ENCODE measurements at regions not wholly inside any gene's neighbourhood (a gene's known extent, or its start where the extent isn't known, plus 50 kb on each side); places are given as distances from the start of the nearest gene placed in this dataset.
"Not testable (repeated sequence)": the region's sequence is repeated elsewhere in the genome, so short reads cannot be mapped to it uniquely, and the experiment has no call there.

DNA sequence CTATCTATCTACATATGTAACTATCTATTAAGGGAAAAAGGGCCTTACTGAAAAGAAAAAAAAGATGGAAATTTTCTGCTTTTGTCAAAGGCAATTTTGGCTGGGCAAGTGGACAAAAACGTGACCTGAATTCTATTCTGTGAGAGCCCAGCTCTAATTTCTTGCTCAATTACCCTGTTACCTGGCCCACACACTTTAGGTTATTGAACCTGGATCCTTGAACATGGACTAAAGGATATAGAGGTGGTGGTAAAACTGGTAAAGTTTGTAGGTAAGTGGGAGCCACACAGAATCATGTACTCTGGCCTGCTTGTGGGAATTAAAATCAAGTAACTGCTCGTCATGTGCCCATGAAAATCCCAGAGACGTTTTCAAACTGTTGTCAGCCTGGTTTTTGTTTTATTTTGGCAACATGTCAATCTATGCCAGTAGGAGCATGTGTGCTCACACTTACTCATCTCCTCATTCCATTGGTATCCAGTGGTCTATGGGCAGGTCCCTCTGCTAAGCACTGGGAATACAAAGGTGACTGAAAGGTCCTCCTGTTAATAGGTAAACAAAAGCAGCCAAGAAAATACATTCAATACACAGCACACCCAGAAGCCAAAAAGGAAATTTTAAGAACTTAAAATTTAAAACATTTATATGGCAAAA lies 113.7 kb upstream of the WARS2 start:
- Histone ChIP-seq H3K27me3 (ENCODE audit: insufficient read depth, poor library complexity, severe bottlenecking) (no peaks in the 10 kb centered on the region), H3K4me3 (replicated peaks; ENCODE audit: insufficient read depth, low read length) (no peak overlapping the region), H3K27ac (replicated peaks) (no peak overlapping the region)
- DNase-seq (ENCODE audit: low read depth in 1 of 2, low spot score in 1 of 2), result no peak
- TF ChIP-seq, protein P1, sequence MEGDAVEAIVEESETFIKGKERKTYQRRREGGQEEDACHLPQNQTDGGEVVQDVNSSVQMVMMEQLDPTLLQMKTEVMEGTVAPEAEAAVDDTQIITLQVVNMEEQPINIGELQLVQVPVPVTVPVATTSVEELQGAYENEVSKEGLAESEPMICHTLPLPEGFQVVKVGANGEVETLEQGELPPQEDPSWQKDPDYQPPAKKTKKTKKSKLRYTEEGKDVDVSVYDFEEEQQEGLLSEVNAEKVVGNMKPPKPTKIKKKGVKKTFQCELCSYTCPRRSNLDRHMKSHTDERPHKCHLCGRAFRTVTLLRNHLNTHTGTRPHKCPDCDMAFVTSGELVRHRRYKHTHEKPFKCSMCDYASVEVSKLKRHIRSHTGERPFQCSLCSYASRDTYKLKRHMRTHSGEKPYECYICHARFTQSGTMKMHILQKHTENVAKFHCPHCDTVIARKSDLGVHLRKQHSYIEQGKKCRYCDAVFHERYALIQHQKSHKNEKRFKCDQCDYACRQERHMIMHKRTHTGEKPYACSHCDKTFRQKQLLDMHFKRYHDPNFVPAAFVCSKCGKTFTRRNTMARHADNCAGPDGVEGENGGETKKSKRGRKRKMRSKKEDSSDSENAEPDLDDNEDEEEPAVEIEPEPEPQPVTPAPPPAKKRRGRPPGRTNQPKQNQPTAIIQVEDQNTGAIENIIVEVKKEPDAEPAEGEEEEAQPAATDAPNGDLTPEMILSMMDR (IDR thresholded peaks at IDR 0.05; ENCODE audit: insufficient read depth, low read length), result no peak
- TF ChIP-seq, protein P2, sequence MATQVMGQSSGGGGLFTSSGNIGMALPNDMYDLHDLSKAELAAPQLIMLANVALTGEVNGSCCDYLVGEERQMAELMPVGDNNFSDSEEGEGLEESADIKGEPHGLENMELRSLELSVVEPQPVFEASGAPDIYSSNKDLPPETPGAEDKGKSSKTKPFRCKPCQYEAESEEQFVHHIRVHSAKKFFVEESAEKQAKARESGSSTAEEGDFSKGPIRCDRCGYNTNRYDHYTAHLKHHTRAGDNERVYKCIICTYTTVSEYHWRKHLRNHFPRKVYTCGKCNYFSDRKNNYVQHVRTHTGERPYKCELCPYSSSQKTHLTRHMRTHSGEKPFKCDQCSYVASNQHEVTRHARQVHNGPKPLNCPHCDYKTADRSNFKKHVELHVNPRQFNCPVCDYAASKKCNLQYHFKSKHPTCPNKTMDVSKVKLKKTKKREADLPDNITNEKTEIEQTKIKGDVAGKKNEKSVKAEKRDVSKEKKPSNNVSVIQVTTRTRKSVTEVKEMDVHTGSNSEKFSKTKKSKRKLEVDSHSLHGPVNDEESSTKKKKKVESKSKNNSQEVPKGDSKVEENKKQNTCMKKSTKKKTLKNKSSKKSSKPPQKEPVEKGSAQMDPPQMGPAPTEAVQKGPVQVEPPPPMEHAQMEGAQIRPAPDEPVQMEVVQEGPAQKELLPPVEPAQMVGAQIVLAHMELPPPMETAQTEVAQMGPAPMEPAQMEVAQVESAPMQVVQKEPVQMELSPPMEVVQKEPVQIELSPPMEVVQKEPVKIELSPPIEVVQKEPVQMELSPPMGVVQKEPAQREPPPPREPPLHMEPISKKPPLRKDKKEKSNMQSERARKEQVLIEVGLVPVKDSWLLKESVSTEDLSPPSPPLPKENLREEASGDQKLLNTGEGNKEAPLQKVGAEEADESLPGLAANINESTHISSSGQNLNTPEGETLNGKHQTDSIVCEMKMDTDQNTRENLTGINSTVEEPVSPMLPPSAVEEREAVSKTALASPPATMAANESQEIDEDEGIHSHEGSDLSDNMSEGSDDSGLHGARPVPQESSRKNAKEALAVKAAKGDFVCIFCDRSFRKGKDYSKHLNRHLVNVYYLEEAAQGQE (IDR thresholded peaks at IDR 0.05; ENCODE audit: insufficient replicate concordance, low read depth), result no peak
- TF ChIP-seq POLR2AphosphoS5 (IDR thresholded peaks at IDR 0.05; ENCODE audit: low read depth), result no peak
- no peak for TF ChIP-seq GABPA (IDR thresholded peaks at IDR 0.05; ENCODE audit: low read depth)
- no peak for TF ChIP-seq SPI1 (IDR thresholded peaks at IDR 0.05; ENCODE audit: borderline replicate concordance, low read depth)

GRCh38 chr1:119256089-119256488 lies 112.5 kb upstream of the HAO2 start:
- not testable (repeated sequence) for H3K27me3 ChIP-seq (ENCODE audit: insufficient read depth, poor library complexity, severe bottlenecking); DNase-seq (ENCODE audit: low read depth in 1 of 2, low spot score in 1 of 2); H3K4me3 ChIP-seq (replicated peaks; ENCODE audit: insufficient read depth, low read length); H3K27ac ChIP-seq (replicated peaks)

DNA sequence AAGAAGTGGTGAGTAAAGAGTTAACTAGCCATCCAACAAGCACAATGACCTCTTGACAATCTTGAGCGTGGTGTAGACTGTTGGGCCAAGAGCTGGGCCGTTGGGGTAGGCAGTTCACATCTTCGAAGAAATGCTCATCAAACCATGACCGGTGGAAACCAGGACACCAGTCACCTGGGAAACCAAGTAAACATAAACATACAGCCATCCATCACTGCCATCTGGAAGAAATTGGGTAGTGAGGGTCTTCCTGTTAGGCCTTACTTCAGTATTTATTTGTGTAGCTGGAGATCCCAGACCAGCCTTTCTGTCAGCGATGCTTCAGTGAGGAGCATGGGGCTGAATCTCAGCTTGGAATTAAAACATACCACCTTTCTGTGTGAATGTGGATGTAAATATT lies 108.1 kb upstream of the HAO2 start:
- no peaks in the 10 kb centered on the region for H3K27me3 ChIP-seq (ENCODE audit: insufficient read depth, poor library complexity, severe bottlenecking)
- TF ChIP-seq, protein P2 (IDR thresholded peaks at IDR 0.05; ENCODE audit: insufficient replicate concordance, low read depth), result no peak
- TF ChIP-seq, protein P1 (IDR thresholded peaks at IDR 0.05; ENCODE audit: insufficient read depth, low read length), result no peak
- TF ChIP-seq GABPA (IDR thresholded peaks at IDR 0.05; ENCODE audit: low read depth) (no peak), POLR2AphosphoS5 (IDR thresholded peaks at IDR 0.05; ENCODE audit: low read depth) (no peak), SPI1 (IDR thresholded peaks at IDR 0.05; ENCODE audit: borderline replicate concordance, low read depth) (no peak)
- H3K27ac ChIP-seq (replicated peaks), result no peak overlapping the region
- no peak for DNase-seq (ENCODE audit: low read depth in 1 of 2, low spot score in 1 of 2)
- no peak overlapping the region for H3K4me3 ChIP-seq (replicated peaks; ENCODE audit: insufficient read depth, low read length)

DNA sequence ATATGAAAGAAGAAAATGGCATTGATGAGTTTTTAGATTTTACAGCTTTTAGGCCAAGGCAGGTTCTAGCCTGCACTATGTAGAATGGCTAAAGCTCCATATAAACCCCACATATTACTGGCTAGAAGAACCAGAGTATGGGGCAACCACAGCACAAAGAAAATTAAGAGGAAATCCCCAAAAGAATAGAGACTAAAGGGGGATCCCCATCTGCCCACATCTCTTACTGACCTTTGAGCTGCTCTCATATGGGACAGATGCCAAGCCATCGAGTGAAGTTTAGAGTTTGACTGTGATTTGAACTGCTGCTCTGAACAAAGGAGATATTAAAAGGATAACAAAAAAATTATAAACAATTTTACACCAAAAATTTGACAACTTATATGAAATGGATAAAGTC lies 102.2 kb upstream of the HAO2 start:
- DNase-seq (ENCODE audit: low read depth in 1 of 2, low spot score in 1 of 2), result no peak
- Histone ChIP-seq H3K27ac (replicated peaks) (no peak overlapping the region), H3K4me3 (replicated peaks; ENCODE audit: insufficient read depth, low read length) (no peak overlapping the region), H3K27me3 (ENCODE audit: insufficient read depth, poor library complexity, severe bottlenecking) (no peaks in the 10 kb centered on the region)
- no peak for TF ChIP-seq GABPA (IDR thresholded peaks at IDR 0.05; ENCODE audit: low read depth)
- no peak for TF ChIP-seq SPI1 (IDR thresholded peaks at IDR 0.05; ENCODE audit: borderline replicate concordance, low read depth)
- no peak for TF ChIP-seq POLR2AphosphoS5 (IDR thresholded peaks at IDR 0.05; ENCODE audit: low read depth)
- TF ChIP-seq, protein P2 (IDR thresholded peaks at IDR 0.05; ENCODE audit: insufficient replicate concordance, low read depth), result no peak
- TF ChIP-seq, protein P1 (IDR thresholded peaks at IDR 0.05; ENCODE audit: insufficient read depth, low read length), result no peak

Measured in HL-60 (cell line).